GM12891 (cell line): ENCODE measurements at regions not wholly inside any gene's neighbourhood (a gene's known extent, or its start where the extent isn't known, plus 50 kb on each side); places are given as distances from the start of the nearest gene placed in this dataset.
A peak's percentile ranks its signal among the peaks of the same experiment; 100 is the strongest.

Experiments
- DNase-seq: peaks from one replicate; pipeline ENCODE4 v3.0.0; 2011; ENCODE audit warnings: low spot score; ENCODE audit not compliant: insufficient read length
- FAIRE-seq: peaks from 2 replicates; lab custom pipeline; 2011; peaks lifted over from hg19 to GRCh38; lab: Jason Lieb, UNC
- PAX5 ChIP-seq: IDR thresholded peaks from 2 replicates; pipeline ENCODE4 v1.6.1; 2011; ENCODE audit warnings: low read length, moderate library complexity, mild to moderate bottlenecking; ENCODE audit not compliant: insufficient read depth, severe bottlenecking
- POLR2A ChIP-seq: IDR thresholded peaks from 2 replicates; pipeline ENCODE4 v1.6.1; 2011; ENCODE audit warnings: low read depth, low read length, control low read depth
- POLR2AphosphoS5 ChIP-seq: IDR thresholded peaks from 2 replicates; pipeline ENCODE4 v1.6.1; 2011; ENCODE audit warnings: low read depth, low read length, control low read depth
- POU2F2 ChIP-seq: IDR thresholded peaks from 2 replicates; pipeline ENCODE4 v1.6.1; 2011; ENCODE audit warnings: low read depth, mild to moderate bottlenecking, control low read depth, low read length, moderate library complexity
- SPI1 ChIP-seq: IDR thresholded peaks from 2 replicates; pipeline ENCODE4 v1.6.1; 2011; ENCODE audit warnings: low read depth, low read length, control low read depth
- TAF1 ChIP-seq: IDR thresholded peaks from 2 replicates; pipeline ENCODE4 v1.6.1; 2011; ENCODE audit warnings: low read depth, low read length, control low read depth

GRCh38 chr10:10165415-10165814, 852.3 kb upstream of the CELF2 start:
- no peak for FAIRE-seq
- DNase-seq: no peak
- no peak for TF ChIP-seq POLR2A
- no peak for TF ChIP-seq TAF1
- no peak for TF ChIP-seq PAX5
- TF ChIP-seq POLR2AphosphoS5: no peak
- no peak for TF ChIP-seq POU2F2
- TF ChIP-seq SPI1: no peak

GRCh38 chr10:10178476-10178875, 839.2 kb upstream of the CELF2 start:
- FAIRE-seq (no peak), DNase-seq (no peak)
- TF ChIP-seq PAX5: no peak
- TF ChIP-seq POLR2AphosphoS5: no peak
- TF ChIP-seq POU2F2: no peak
- TF ChIP-seq POLR2A: no peak
- TF ChIP-seq TAF1: no peak
- TF ChIP-seq SPI1: no peak

GRCh38 chr10:10193848-10194247, 823.8 kb upstream of the CELF2 start:
- DNase-seq: no peak
- FAIRE-seq: no peak
- TF ChIP-seq POLR2A (no peak), POLR2AphosphoS5 (no peak), SPI1 (no peak), TAF1 (no peak), POU2F2 (no peak), PAX5 (no peak)

GRCh38 chr10:10196701-10197100, 821.0 kb upstream of the CELF2 start:
- DNase-seq (no peak), FAIRE-seq (no peak)
- TF ChIP-seq POLR2AphosphoS5 (no peak), TAF1 (no peak), SPI1 (no peak), POU2F2 (no peak), PAX5 (no peak), POLR2A (no peak)

GRCh38 chr10:10197423-10197822, 820.2 kb upstream of the CELF2 start:
- TF ChIP-seq TAF1: no peak
- TF ChIP-seq SPI1: no peak
- TF ChIP-seq PAX5: no peak
- no peak for TF ChIP-seq POLR2A
- TF ChIP-seq POLR2AphosphoS5: no peak
- no peak for TF ChIP-seq POU2F2
- no peak for DNase-seq
- no peak for FAIRE-seq

- DNase-seq (no peak), FAIRE-seq (no peak)
- TF ChIP-seq POLR2AphosphoS5 (no peak), SPI1 (no peak), PAX5 (no peak), POU2F2 (no peak), POLR2A (no peak)
Observed at GRCh38 chr10:10198363-10198762, 819.3 kb upstream of the CELF2 start.

GRCh38 chr10:10204415-10204814, 813.3 kb upstream of the CELF2 start:
- DNase-seq (no peak), FAIRE-seq (no peak)
- TF ChIP-seq TAF1 (no peak), SPI1 (no peak), POLR2AphosphoS5 (no peak), POU2F2 (no peak), POLR2A (no peak), PAX5 (no peak)

- TF ChIP-seq POLR2A: no peak
- no peak for TF ChIP-seq TAF1
- no peak for TF ChIP-seq SPI1
- TF ChIP-seq PAX5: no peak
- TF ChIP-seq POU2F2: no peak
- TF ChIP-seq POLR2AphosphoS5: no peak
- FAIRE-seq (no peak), DNase-seq (no peak)
Observed at GRCh38 chr10:10205906-10206305, 811.8 kb upstream of the CELF2 start.

GRCh38 chr10:10207538-10207937, 810.1 kb upstream of the CELF2 start:
- DNase-seq (no peak), FAIRE-seq (no peak)
- TF ChIP-seq SPI1 (peak; percentile 64), PAX5 (no peak)

GRCh38 chr10:10208196-10208595, 809.5 kb upstream of the CELF2 start:
- FAIRE-seq: no peak
- no peak for DNase-seq
- TF ChIP-seq POLR2AphosphoS5 (no peak), TAF1 (no peak), PAX5 (no peak), POU2F2 (no peak), SPI1 (no peak), POLR2A (no peak)

GRCh38 chr10:10209167-10209566, 808.5 kb upstream of the CELF2 start:
- TF ChIP-seq POU2F2: no peak
- TF ChIP-seq SPI1: peak; percentile 64
- TF ChIP-seq TAF1: no peak
- FAIRE-seq: peak; percentile 76

More at GRCh38 chr10:10209167-10209566, 808.5 kb upstream of the CELF2 start:
- no peak for DNase-seq
